IgD-negative memory B cell (primary cell): ENCODE measurements at regions not wholly inside any gene's neighbourhood (a gene's known extent, or its start where the extent isn't known, plus 50 kb on each side); places are given as distances from the start of the nearest gene placed in this dataset.
A peak's percentile ranks its signal among the peaks of the same experiment; 100 is the strongest.

Experiments
- H3K27ac Mint-ChIP-seq, 3 donors: one replicate each; pipeline ENCODE4 v1.8.0; 2020 to 2022; ENCODE audit warnings: mild to moderate bottlenecking in 3 of 3, mixed read lengths in 3 of 3, moderate library complexity in 1 of 3
- H3K27me3 Mint-ChIP-seq: one replicate; pipeline ENCODE4 v1.8.0; 2021; ENCODE audit warnings: mixed read lengths
- H3K36me3 Mint-ChIP-seq: one replicate; pipeline ENCODE4 v1.8.0; 2020; ENCODE audit warnings: mild to moderate bottlenecking, mixed read lengths
- H3K4me1 Mint-ChIP-seq, 3 donors: one replicate each; pipeline ENCODE4 v1.8.0; 2020 to 2022; ENCODE audit warnings: mixed read lengths in 3 of 3, mild to moderate bottlenecking in 1 of 3
- H3K4me3 Mint-ChIP-seq, 4 donors: one replicate each; pipeline ENCODE4 v1.8.0; 2020 to 2022; ENCODE audit warnings: mild to moderate bottlenecking in 4 of 4, mixed read lengths in 4 of 4, moderate library complexity in 3 of 4
- H3K9me3 Mint-ChIP-seq, 3 donors: one replicate each; pipeline ENCODE4 v1.8.0; 2020 to 2021; ENCODE audit warnings: mixed read lengths in 3 of 3, mild to moderate bottlenecking in 1 of 3

DNA sequence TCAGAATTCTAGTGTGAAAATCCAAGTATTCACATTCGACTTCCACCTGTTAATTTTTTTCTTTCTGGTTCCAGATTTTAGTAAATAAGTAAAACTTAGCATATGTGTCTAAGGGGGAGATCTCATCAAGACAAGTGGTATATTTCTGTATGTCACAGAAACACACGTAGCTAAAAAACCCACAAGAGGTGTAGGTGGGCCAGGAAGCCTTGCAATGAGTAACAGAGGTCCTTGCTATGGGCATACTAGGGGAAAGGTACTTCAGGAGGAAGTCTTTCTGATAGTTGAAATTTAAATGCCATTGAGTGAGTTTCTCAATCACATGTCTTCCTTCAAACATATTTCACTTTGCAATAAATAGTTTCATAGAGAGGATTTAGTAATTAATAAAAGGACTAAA lies 315.8 kb downstream of the MID1IP1 start:
- Mint-ChIP-seq H3K27ac (no peak overlapping the region), H3K4me3 (no peak overlapping the region), H3K36me3 (no peaks in the 10 kb centered on the region), H3K27me3 (peaks cover 7% of the 10 kb centered on the region), H3K9me3 (peaks cover 3 to 7% (median 6%) of the 10 kb centered on the region in 3 donors), H3K4me1 (no peaks in the 10 kb centered on the region)

DNA sequence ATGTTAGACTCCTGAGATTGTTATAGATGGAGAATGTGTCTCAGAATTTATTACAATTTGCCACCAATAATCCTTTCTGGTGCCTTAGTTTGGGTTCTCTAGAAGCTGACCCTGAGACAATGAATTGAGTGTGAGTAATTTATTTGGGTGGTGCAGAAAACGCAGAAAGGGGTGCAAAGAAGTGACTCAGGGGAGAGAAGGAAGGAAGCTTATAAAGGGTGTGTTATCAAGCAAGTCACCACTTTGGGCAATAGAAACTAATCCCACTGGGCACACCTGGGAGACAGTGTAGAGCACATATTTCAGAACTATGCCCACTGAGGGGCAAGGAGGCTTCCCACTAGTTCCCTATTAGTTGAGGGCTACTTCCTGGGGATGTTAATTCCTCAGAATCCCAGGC lies 320.6 kb downstream of the MID1IP1 start:
- no peak overlapping the region for H3K4me3 Mint-ChIP-seq

DNA sequence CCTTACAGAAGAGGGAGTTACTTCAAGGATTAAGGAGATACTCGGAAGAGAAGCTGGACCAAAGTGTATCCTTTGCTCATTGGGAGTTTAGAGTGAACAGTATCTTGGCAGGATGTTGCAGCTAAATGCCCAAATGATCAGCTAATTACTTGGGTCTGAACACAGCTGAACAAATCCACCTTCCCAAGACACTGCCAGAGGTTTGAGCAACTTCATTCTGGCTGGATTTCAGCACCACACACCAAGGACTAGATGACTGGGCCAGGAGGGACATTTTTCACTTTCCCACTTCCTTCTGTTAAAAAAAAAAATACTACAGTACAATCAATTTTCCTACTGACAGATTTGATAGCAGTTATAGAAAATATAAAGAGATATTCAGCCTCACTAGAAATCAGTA lies 324.6 kb downstream of the MID1IP1 start:
- H3K36me3 Mint-ChIP-seq = no peaks in the 10 kb centered on the region
- H3K27me3 Mint-ChIP-seq = no peaks in the 10 kb centered on the region
- no peaks in the 10 kb centered on the region for H3K9me3 Mint-ChIP-seq
- H3K4me1 Mint-ChIP-seq = no peaks in the 10 kb centered on the region
- H3K27ac Mint-ChIP-seq = no peak overlapping the region
- H3K4me3 Mint-ChIP-seq = no peak overlapping the region

More for the DNA sequence above, 320.6 kb downstream of the MID1IP1 start:
- Mint-ChIP-seq H3K27me3 (peaks cover 4% of the 10 kb centered on the region), H3K27ac (no peak overlapping the region), H3K9me3 (peaks cover 0 to 3% (median 3%) of the 10 kb centered on the region in 3 donors), H3K36me3 (no peaks in the 10 kb centered on the region), H3K4me1 (no peaks in the 10 kb centered on the region)

DNA sequence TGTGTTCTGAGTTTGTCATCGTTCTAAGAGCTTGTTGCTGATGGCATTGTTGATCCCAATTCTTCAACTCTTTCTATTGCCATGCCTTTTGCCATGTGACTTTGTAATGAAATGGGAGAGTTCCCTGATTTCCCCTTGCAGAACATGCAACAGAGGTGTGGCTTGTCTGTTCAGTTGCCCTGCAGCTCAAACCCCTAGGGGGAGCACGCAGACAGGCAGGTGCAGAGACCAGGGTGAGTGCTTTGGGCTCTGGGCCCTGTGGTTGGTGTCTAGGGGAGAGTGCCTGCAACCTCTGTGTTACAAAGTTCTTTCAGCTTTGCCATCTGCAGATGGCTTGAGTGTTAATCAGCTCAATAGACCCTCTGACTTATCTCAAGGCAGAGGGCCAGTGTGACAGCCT lies 332.7 kb downstream of the MID1IP1 start:
- H3K27me3 Mint-ChIP-seq = no peaks in the 10 kb centered on the region
- no peaks in the 10 kb centered on the region for H3K4me1 Mint-ChIP-seq
- no peak overlapping the region for H3K27ac Mint-ChIP-seq
- no peaks in the 10 kb centered on the region for H3K36me3 Mint-ChIP-seq
- H3K4me3 Mint-ChIP-seq = no peak overlapping the region
- peaks cover 0 to 3% (median 0%) of the 10 kb centered on the region in 3 donors for H3K9me3 Mint-ChIP-seq

DNA sequence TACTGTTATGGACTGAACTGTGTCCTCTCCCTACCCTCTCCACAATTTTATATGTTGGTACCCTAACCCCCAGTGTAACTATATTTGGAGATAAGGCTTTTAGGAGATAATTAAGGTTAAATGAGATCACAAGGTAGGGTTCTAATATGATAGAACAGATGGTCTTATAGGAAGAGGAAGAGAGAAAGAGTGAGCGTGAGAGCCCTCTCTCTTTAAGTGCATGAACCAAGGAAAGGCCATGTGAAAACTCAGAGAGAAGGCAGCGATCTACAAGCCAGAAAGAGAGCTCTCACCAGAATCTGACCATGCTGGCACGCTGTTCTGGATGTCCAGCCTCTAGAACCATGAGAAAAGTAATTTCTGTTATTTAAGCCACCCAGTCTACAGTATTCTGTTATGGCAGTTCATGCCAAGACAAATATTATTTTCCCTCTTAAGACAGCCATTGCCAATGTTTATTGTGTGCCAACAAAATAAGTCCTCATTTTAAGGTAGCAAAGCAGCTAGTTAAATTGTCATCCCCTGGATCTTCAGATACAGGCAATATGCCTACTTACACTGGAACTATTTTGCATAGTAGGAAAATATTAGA lies 336.2 kb downstream of the MID1IP1 start:
- no peaks in the 10 kb centered on the region for H3K27me3 Mint-ChIP-seq
- no peaks in the 10 kb centered on the region for H3K36me3 Mint-ChIP-seq
- H3K4me1 Mint-ChIP-seq = no peaks in the 10 kb centered on the region
- H3K9me3 Mint-ChIP-seq = peaks cover 0 to 3% (median 0%) of the 10 kb centered on the region in 3 donors
- no peak overlapping the region for H3K27ac Mint-ChIP-seq
- no peak overlapping the region for H3K4me3 Mint-ChIP-seq

DNA sequence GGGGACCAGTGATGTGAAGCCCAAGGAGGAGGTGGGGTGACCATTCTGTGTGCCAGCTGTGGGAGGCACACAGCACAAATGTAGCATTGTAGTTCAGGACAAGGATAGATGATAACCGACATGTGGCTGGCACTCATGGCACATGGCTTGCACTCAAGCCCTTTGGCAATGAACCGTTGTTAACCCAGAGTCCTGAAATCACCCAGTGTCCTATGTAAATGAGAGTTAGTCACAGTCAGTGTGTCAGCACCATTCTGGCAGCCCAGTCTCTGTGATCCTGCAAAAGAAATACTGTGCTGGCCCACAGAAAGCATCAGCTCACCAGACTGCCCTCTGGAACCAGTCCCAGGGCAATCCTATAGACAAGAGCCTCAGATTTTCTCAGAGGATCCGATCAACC lies 339.3 kb downstream of the MID1IP1 start:
- no peak overlapping the region for H3K4me3 Mint-ChIP-seq
- H3K27me3 Mint-ChIP-seq = peaks cover 2% of the 10 kb centered on the region
- H3K9me3 Mint-ChIP-seq = peaks cover 0 to 3% (median 0%) of the 10 kb centered on the region in 3 donors
- peak overlapping the region in 1 of 3 donors; percentile 31 for H3K27ac Mint-ChIP-seq
- H3K4me1 Mint-ChIP-seq = peaks cover 16 to 20% (median 17%) of the 10 kb centered on the region in 3 donors
- no peaks in the 10 kb centered on the region for H3K36me3 Mint-ChIP-seq

DNA sequence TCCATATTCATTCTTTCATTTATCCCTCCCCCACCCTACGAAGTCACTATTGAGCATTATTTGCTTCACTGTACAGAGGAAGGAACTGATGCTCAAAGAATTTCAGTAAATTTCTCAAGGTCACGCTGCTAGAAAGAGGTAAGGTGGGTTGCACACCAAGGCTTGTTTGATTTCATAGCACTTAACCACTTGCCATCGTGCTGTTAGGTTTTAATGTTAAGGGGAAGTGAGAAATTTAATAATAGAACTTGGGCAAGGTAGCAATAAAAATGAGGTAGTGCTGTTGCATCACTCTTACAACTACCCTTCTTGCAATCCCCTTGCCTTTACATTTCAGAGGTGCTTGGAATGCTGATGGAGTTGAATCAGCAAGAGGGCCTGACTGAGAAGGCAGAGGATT lies 343.1 kb downstream of the MID1IP1 start:
- H3K36me3 Mint-ChIP-seq = no peaks in the 10 kb centered on the region
- peaks cover 22 to 27% (median 25%) of the 10 kb centered on the region in 3 donors for H3K4me1 Mint-ChIP-seq
- H3K27ac Mint-ChIP-seq = peak overlapping the region; percentile 92 to 97 (median 97)
- H3K4me3 Mint-ChIP-seq = peak overlapping the region; percentile 54 to 79 (median 72)
- H3K9me3 Mint-ChIP-seq = no peaks in the 10 kb centered on the region
- peaks cover 6% of the 10 kb centered on the region for H3K27me3 Mint-ChIP-seq

DNA sequence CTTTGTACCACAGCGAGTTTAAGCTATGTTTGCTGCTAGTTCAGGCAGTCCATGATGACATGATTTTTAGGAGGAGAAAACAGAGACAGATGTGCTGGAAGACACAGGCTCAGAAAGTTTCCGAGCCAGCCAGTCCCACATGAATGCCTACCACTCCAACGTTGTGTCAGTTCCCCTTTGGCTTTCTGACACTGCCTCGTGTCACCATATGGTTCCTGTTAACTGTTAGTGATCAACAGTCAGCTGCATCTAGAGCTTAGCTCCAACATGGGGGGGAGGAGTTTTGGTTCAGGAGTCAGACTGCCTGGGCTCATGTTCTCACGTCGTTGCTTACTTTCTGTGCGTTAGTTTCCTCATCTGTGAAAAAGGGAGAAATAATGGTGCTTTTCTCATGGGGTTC lies 343.7 kb downstream of the MID1IP1 start:
- peak overlapping the region; percentile 92 to 97 (median 97) for H3K27ac Mint-ChIP-seq
- peaks cover 22 to 30% (median 27%) of the 10 kb centered on the region in 3 donors for H3K4me1 Mint-ChIP-seq
- peaks cover 6% of the 10 kb centered on the region for H3K27me3 Mint-ChIP-seq
- H3K9me3 Mint-ChIP-seq = no peaks in the 10 kb centered on the region
- H3K4me3 Mint-ChIP-seq = peak overlapping the region; percentile 54 to 79 (median 72)
- no peaks in the 10 kb centered on the region for H3K36me3 Mint-ChIP-seq

DNA sequence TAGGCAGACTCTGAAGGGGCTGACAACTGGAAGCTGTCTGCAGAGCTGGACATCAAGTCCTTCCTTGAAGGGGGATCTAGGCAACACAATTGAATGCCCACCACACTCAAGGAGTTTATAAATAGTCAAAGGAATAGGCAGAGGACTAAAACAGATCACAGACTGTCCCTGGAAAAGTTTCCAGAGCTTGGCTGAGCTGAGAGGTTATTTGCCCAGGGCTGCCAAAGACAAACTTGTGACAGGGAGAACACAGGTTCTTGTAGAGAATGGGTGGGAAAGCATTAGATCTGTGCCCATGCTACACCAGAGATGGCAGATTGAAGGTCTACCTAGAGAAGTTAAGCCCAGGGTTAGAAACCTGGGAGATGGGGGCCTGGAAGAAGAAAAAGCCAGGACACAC lies 344.6 kb downstream of the MID1IP1 start:
- Mint-ChIP-seq H3K4me1 (peaks cover 22 to 30% (median 27%) of the 10 kb centered on the region in 3 donors), H3K27me3 (peaks cover 6% of the 10 kb centered on the region), H3K36me3 (no peaks in the 10 kb centered on the region), H3K27ac (peak overlapping the region in 2 of 3 donors; percentile 97), H3K4me3 (no peak overlapping the region), H3K9me3 (no peaks in the 10 kb centered on the region)

DNA sequence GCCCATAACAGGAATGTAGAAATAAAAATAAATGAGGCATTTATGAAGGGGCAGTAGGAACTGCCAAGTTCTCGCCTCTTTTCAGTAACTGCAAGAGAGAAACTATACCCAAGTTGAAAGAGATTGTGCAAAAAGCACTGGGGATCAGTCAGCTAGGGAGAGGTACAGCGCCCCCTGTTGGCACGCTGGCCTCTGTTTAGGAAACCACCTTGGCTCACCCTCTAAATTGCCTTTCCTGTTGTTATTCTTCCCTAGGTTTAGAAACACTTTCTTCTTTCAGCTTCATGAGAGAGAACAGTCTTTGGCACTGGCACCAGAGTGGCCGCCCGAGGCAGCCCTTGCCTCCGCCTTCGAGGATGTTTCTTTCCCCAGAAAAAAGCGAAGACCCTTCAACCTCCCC lies 348.5 kb downstream of the MID1IP1 start:
- Mint-ChIP-seq H3K27ac (no peak overlapping the region), H3K27me3 (peaks cover 4% of the 10 kb centered on the region), H3K36me3 (no peaks in the 10 kb centered on the region), H3K4me1 (peaks cover 12 to 21% (median 15%) of the 10 kb centered on the region in 3 donors), H3K4me3 (no peak overlapping the region), H3K9me3 (no peaks in the 10 kb centered on the region)

DNA sequence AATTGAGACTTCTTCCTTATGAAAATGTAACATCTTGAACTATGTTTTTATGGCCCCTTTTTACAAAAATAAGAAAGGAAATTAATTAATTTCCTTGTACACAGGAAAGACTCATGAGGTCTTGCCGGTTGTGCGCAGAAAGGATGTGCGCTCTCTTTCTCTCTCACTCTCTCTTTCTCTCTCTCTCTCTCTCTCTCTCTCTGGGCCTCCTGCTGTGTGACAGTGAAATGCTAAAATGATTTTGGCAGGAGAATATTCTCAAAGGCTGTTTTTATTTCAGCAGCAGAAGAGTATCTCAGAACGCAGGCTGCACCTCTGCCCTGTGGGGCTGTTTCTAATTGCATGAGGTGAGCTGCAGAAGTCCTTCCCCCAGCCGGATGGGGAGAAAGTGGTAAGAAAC lies 349.0 kb downstream of the MID1IP1 start:
- Mint-ChIP-seq H3K27me3 (peaks cover 4% of the 10 kb centered on the region), H3K27ac (no peak overlapping the region), H3K36me3 (no peaks in the 10 kb centered on the region), H3K4me3 (no peak overlapping the region), H3K9me3 (no peaks in the 10 kb centered on the region), H3K4me1 (peaks cover 7 to 16% (median 11%) of the 10 kb centered on the region in 3 donors)

DNA sequence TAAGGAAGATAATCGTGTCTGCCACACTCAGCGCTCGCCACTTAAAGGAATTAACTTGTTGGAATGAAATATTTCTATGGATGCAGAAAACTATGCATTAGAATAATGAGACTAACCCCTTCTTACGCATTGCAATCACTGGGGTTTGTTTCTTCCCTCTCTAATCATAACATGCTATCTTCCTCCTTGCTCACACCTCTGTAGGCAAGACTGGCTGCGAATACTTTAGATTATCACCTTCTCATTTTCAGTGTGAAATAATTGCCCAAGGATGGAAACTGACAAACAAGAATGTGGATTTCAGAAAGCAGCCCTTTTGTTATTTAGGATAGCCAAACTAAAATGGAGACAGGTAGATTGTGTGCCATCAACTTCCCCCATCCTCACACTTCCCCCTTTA lies 349.4 kb downstream of the MID1IP1 start:
- no peak overlapping the region for H3K4me3 Mint-ChIP-seq
- H3K36me3 Mint-ChIP-seq = no peaks in the 10 kb centered on the region
- no peak overlapping the region for H3K27ac Mint-ChIP-seq
- peaks cover 4% of the 10 kb centered on the region for H3K27me3 Mint-ChIP-seq
- H3K9me3 Mint-ChIP-seq = no peaks in the 10 kb centered on the region
- H3K4me1 Mint-ChIP-seq = peaks cover 5 to 13% (median 7%) of the 10 kb centered on the region in 3 donors

DNA sequence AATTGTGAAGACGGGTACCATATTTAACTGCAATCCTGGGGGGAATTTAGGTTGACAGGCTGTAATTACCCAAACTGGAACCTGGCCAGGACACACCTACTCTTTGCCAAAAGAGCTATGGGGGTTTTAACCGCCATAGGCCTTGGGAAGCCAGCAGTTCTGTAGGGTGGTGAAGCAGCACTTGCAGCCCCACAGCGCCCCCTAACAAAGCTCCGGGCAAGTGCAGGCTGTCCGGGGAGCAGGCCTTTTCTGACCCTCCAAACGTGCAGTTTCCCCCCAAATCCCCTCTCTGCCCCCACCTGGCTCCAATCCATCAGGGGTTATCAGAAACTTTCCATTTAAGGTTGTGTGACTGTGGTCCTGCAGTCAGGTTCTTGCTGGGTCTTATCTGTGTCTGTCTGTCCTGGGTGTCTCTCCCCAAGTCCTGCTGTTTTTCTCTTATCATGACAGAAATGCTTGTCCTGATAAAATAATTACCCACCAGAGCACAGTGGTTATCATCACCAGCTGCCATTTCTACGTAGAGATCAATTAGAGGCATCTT lies 350.9 kb downstream of the MID1IP1 start:
- H3K27ac Mint-ChIP-seq = no peak overlapping the region

DNA sequence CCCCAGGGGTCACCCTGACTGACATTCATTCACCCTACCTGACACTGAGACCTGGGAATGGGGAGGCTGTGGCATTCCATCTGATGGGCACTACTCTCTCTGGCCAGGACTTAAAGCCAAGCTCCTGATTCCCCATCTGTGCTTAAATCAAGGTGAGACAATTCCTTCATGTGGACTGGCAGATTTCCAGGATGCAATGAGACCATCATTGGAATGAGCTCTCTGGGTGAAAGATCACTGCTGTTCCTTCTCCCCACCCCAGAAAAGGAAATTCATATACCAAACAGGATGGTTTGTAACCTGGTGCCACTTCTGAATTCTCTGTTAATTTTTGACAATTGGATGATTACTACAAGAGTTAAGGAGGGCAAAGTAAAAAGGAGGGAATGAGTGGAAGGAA lies 354.8 kb downstream of the MID1IP1 start:
- peak overlapping the region in 1 of 3 donors; percentile 44 for H3K27ac Mint-ChIP-seq
- H3K4me3 Mint-ChIP-seq = no peak overlapping the region
- no peaks in the 10 kb centered on the region for H3K9me3 Mint-ChIP-seq
- no peaks in the 10 kb centered on the region for H3K36me3 Mint-ChIP-seq
- H3K4me1 Mint-ChIP-seq = peaks cover 0 to 4% (median 0%) of the 10 kb centered on the region in 3 donors
- peaks cover 2% of the 10 kb centered on the region for H3K27me3 Mint-ChIP-seq

More for the DNA sequence above, 350.9 kb downstream of the MID1IP1 start:
- peaks cover 0 to 6% (median 3%) of the 10 kb centered on the region in 3 donors for H3K4me1 Mint-ChIP-seq
- peaks cover 2% of the 10 kb centered on the region for H3K27me3 Mint-ChIP-seq
- no peaks in the 10 kb centered on the region for H3K36me3 Mint-ChIP-seq
- H3K4me3 Mint-ChIP-seq = no peak overlapping the region
- no peaks in the 10 kb centered on the region for H3K9me3 Mint-ChIP-seq

DNA sequence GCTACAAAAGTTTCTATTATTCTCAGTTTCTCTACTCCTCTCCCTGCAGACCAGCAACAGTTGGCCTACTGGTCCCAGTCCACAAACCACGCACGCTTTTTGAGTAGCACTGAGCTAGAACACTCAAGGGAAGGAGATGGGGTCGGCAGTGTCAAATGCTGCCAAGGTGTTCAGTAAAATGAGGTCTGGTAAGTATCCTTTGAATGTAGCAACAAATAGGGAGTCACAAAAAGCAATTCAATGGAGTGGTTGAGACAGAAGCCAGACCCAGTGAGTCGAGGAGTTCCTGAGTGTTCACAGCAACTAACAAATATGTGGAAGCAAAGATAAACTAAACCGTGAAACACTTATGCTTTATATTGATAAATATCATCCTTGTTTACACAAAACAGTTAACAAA lies 355.7 kb downstream of the MID1IP1 start:
- peaks cover 10% of the 10 kb centered on the region for H3K27me3 Mint-ChIP-seq
- no peak overlapping the region for H3K4me3 Mint-ChIP-seq
- H3K27ac Mint-ChIP-seq = no peak overlapping the region
- H3K36me3 Mint-ChIP-seq = no peaks in the 10 kb centered on the region
- no peaks in the 10 kb centered on the region for H3K9me3 Mint-ChIP-seq
- peaks cover 0 to 4% (median 0%) of the 10 kb centered on the region in 3 donors for H3K4me1 Mint-ChIP-seq

DNA sequence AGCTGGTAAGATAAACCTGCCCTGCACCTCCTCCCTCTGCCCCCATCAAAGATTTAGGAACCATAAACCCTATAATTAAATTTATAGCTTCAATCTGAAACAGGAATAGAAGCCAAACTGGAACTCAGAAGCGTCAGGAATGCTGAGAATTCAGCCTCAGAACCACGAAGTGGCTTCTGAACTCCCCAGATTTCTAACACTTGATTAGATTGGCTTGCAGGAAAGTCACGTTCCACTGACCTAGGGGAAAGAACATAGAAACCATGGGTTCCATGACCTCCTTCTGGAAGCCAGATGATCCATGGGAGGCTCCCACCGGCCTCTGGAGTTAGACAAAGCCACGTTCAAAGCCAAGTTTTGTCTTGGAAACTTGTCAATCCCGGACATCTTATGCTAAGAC lies 356.5 kb downstream of the MID1IP1 start:
- Mint-ChIP-seq H3K4me1 (peaks cover 0 to 4% (median 0%) of the 10 kb centered on the region in 3 donors), H3K27ac (no peak overlapping the region), H3K27me3 (peaks cover 13% of the 10 kb centered on the region), H3K9me3 (no peaks in the 10 kb centered on the region), H3K4me3 (no peak overlapping the region), H3K36me3 (no peaks in the 10 kb centered on the region)
